Suppressor macrophage (primary cell): ENCODE measurements at regions not wholly inside any gene's neighbourhood (a gene's known extent, or its start where the extent isn't known, plus 50 kb on each side); places are given as distances from the start of the nearest gene placed in this dataset.
A peak's percentile ranks its signal among the peaks of the same experiment; 100 is the strongest.

Source experiments
- DNase-seq, 4 experiments: peaks; one replicate each; pipeline ENCODE4 v3.0.0-alpha.2; 2020 to 2022

DNA sequence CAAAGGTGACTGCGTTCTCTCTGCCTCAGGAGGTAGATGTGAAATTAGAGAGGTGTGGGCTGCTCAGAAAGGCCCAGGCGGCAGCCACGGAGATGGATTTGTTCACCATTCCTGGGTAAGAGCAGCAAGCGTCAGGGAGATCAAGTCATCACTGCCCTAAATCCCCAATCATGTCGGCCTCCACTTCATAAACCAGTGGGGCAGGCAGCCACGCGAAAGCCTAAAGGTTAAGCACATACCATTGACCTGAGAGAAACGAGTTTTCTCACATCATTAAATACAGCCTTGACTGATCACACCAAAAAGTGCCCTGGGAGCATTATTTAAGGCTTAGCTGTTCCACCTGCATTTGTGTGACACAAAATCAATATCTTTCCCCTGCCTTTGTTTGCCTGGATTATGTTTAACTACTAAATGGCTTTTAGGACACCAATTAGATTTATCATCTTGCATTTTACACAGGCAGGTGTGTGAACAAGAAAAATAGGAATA, 50.7 kb upstream of the FOXB1 start:
- no peak for DNase-seq

DNA sequence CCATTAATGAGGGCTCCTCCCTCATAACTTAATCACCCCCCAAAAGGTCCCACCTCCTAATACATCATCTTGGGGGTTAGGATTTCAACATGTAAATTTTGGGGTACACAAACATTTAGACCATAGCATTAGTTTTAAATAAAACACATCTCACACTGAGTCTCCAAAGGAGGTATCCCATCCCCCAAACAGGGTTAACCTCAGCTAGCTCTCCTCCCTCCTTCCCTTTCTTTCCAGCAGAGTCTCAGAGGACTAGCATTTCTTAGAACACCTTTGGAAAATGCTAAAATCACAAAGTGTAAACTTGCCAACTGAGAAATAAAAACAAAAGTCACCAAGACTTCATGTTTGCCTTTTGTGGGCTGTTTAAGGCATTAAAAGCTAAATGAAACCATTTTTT, 51.2 kb upstream of the FOXB1 start:
- DNase-seq = no peak

DNA sequence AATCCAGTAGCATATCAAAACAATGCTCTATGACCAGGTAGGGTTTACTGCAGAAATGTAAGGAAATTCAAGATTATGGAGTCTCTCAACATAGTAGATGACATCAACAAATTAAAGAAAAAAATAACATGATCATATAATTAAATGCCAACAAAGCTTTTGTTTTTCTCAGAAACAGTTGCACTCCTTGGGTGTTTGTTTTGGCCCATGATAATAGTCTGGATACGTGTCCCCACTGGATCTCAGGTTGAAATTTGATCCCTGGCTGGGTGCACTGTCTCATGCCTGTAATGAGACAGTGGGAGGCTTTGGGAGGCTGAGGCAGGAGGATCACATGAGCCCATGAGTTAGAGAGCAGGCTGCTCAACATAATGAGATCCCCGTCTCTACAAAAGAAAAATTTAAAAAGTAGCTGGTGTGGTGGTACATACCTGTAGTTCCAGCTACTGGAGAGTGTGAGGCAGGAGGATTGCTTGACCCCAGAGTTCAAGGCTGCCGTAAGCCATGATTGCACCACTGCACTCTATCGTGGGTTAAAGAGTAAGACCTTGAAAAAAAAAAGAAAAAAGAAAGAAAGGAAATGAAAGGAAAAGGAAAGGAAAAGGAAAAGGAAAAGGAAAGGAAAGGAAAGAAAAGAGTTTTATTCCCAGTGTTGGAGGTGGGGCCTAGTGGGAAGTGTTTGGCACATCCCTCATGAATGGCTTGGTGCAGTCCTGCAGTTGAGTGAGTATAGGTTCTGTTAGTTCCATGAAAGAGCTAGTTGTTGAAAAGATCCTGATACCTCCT, 53.3 kb upstream of the FOXB1 start:
- DNase-seq = no peak

DNA sequence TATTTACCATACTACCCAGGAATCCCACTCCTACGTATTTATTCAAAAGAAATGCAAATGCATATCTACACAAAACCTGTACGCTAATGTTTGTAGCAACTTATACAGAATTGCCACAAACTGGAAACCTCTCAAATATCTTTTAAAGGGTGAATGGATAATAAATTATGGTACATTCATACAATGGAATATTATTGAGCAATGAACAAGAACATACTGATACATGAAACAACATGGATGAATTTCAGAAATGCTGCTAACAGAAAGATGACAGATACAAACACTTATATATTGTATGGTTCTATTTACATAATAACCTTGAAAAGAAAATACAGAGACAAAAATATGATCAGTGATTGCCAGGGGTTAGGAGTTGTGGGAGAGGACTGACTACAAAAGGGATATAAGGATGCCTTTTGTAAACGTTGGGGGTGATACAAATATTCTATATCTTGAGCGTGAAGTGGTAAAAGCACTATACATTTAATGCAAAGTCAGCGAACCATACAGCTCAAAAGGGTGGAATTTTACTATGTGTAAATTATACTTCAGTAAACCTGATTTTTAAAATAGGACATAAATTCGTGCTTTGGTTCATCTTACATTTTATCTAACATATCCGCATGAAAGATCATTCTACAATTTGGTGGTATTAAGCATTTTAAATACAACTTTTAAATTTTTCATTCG, 55.0 kb upstream of the FOXB1 start:
- DNase-seq = no peak

DNA sequence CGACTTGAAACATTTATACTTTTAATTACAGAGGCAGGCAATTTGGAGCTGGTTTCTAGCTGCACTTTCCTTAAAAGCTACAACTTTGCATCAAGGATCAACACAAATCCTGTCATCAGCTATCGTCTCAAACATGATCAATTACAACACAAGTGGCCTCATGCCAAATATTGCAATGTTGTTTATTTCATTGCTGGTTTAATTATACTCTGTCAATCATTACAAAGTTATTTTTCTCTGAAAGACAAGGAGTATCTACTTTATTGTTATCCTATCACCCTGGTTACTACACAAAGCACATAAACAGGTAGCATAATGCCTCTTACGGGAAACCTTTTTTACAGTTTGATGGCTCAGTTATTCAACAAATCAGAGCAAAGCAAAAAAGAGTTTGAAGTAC, 58.0 kb upstream of the FOXB1 start:
- no peak for DNase-seq

GRCh38 chr15:59945036-59945435, 59.1 kb upstream of the FOXB1 start:
- no peak for DNase-seq

DNA sequence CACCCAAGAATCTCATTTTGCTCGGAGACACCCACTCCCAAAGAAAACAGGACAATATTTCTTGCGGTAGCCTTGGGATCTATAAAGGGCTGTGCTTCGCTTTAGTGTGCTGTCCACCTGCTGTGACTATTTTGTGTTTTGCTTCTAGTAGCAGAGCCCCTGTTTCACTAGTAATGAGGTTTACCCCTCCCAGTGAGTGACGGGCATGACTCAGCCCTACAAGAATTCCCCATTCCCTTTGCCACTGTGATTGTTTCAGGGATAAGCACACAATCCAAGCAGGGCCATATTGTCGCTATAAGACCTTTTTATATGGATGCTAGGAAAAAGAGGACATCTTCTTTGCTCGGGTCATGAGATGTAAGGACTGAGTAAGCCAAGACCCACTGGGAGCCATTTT, 62.5 kb upstream of the FOXB1 start:
- no peak for DNase-seq

DNA sequence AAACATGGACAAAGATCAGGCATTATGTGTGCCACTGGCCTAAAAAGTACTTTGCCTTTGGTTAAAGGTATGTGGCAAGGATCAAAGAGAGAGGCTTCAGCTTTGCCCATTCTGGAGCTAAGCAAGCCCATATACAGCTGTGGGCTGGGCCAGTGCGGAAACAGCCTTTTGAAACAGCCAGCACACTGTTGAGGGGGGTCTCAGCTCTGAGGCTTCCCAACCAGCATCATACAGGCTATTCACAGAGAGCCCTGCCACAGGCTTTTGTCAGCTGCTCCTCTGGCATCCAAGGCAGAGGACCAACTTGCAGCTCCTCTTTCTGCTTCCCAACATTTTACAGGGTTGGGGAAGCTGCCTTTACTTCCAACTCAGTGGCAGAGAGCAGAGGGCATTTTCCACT, 63.2 kb upstream of the FOXB1 start:
- DNase-seq = no peak

- DNase-seq = no peak
Measured at GRCh38 chr15:59940456-59940855, 63.7 kb upstream of the FOXB1 start.

DNA sequence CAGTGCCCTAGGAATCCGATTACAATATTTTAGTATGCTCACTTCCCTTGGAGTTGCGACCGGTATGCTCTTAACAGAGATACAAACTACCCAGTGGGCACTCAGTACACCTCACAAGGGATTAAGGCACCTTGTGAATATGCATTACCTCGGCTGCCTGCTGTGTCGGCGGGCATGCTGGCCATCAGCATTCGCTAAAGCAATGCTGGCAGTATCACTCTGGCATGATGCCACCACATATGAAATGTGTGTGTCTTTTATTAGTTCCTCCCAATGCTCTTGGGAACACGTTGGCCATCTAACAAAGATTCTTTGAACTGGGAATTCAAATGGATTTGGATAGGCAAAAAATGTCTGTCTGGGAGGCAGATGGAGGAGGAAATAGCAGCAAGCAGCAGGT, 67.4 kb upstream of the FOXB1 start:
- DNase-seq = no peak

- DNase-seq = no peak
Measured at GRCh38 chr15:59933607-59934006, 70.5 kb upstream of the FOXB1 start.

GRCh38 chr15:59931646-59932261, 72.4 kb upstream of the FOXB1 start:
- no peak for DNase-seq

GRCh38 chr15:59924812-59925522, 79.1 kb upstream of the FOXB1 start:
- DNase-seq = no peak

DNA sequence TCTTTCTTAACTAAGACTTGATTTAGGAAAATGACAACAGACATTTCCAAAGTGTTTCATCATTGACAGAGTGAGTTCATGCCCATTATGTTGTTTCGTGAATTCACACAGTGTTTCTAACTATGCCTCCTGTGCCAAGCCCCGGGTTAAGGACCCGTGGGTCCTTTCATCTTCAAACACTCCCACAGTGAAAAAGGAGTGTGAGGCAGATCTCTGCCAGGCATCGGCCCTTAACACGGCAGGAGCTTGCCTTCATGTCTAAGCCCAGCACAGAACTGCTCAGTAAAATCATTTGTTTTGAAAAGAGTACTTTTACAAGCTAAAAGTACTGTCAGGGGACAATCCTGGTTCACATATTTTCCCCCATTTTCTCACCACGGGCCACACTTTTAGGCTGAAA, 80.0 kb upstream of the FOXB1 start:
- no peak for DNase-seq

DNA sequence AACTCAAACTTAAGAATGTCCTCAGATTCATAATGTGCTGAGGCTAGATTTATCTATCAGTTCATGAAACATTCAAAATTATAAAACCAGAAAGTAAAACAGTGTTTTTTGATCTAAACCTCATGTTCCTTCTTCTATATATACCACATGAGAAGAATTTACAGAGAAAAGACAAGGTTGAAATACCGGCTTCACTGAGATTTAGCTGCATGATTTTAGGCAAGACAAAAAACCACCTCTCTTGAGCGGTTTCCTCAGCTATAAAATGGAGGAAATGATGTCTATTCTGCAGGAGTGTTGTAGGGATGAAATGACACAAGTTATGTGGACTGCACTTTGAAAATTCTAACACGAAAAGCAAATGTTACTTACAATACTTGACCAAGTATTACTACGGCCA, 80.6 kb upstream of the FOXB1 start:
- DNase-seq = no peak

DNA sequence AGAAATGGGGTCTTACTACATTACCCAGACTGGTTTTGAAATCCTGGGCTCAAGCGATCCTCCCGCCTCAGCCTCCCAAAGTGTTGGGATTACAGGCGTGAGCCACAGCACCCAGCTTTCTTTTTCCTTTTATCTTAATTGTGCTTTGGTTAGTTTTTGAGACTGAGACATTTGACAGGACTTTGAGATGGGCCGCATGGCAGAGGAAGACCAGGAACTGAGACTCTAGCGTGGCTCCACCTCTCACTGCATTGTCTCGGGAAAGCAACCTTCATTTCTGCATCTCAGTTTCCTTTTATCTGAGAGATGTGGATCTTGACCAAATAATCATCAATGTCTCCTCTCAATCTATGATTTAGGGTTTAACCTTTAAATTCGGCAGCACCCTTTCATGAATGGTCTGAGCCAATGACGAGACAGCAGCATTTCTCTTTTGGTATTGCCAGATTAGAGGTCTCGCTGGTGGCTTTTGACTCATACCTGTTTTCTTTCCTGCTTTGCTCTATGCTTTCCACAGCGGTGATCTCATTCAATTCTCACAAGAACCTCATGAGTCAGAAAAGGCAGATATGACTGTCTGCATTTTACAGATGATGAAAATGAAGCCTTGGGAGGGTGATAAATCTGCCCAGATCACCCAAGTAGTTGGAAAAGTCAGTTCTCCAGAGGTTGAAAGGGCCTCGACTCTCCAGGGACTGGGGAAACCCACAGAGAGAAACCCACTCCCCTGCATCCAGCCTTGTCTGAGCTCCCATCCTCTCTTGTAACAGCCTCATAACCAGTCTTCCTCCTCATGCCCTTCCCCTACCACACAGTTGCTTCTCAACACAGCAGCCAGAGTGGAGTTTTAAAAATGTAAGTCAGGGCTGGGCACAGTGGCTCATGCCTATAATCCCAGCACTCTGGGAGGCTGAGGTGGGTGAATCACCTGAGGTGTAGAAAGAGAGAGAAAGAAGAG, 84.8 kb upstream of the FOXB1 start:
- no peak for DNase-seq

DNA sequence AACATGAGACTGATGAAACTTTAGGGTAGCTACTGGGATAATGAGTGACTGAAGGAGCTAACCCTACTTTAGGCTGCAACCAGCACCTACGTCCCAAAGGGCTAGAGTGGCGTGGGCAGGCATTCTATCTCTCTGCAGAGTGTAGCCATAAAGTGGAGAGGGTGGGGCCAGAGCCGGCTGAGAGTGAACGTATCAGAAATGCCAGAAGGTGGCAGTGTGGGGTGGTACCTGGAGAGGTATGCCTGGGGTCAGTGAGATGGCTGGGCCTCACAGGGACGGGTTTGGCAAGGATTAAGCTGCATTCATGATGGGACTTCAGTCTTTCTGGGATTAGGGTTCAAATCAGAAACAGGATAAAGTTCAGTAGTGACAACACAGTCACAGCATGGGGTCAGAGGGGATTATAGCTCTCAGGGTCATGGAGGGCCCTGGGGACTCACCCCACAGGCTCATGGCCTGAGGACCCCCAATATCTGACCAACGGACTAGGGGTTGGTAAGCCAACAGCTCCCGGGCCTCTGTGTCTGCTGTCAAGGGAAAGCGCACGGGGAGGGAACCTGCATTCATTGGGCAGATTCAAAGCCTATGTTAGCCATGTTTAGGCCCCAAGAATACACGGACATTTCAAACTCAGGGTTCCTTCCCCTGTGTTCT, 86.5 kb upstream of the FOXB1 start:
- peak; percentile 61 to 79 (median 66) for DNase-seq

- no peak for DNase-seq
Measured at GRCh38 chr15:59906046-59906445, 98.1 kb upstream of the FOXB1 start.

- DNase-seq = no peak
Measured at GRCh38 chr15:59905176-59905575, 98.9 kb upstream of the FOXB1 start.

- no peak for DNase-seq
Measured at GRCh38 chr15:59904450-59905135, 99.5 kb upstream of the FOXB1 start.

GRCh38 chr15:59896663-59897074, 107.4 kb upstream of the FOXB1 start:
- no peak for DNase-seq
